ENCODE measurements at regions not wholly inside any gene's neighbourhood (a gene's known extent, or its start where the extent isn't known, plus 50 kb on each side); places are given as distances from the start of the nearest gene placed in this dataset.

DNA sequence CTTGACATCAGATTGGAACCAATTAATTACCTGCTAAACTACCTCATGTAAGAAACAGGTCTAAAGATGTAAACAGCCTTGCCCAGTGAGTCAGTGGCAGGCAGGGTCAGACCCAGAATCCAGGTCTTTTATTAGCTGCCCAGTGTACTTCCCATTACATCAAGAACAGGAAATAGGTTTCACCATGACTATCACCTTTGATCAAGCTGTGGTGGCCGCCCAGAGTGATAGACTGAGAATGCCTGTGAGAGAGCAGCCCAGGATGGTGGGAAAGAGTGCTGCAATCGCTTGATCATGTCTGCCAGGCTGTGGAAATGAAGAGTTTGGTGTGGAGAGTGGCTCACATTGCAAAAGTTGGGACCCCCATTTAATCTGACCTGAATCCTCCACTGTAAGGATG, 61.3 kb upstream of the PIAS1 start:
- no peak for DNase-seq

DNA sequence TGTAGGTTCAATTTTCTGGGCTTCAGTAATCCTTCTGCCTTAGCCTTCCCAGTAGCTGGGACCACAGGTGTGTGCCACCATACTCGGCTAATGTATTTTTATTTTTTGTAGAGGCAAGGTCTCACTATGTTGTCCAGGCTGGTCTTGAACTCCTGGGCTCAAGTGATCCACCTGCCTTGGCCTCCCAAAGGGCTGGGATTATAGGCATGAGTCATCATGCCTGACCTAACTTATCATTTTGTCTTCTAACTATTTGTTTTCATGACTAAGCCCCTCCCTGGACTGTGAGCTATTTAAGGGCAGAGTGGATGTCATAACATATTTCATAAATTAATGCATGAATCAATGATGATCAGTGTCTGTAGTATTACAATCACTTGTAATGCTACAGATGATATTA, 56.1 kb upstream of the PIAS1 start:
- DNase-seq, result peak; percentile 80

DNA sequence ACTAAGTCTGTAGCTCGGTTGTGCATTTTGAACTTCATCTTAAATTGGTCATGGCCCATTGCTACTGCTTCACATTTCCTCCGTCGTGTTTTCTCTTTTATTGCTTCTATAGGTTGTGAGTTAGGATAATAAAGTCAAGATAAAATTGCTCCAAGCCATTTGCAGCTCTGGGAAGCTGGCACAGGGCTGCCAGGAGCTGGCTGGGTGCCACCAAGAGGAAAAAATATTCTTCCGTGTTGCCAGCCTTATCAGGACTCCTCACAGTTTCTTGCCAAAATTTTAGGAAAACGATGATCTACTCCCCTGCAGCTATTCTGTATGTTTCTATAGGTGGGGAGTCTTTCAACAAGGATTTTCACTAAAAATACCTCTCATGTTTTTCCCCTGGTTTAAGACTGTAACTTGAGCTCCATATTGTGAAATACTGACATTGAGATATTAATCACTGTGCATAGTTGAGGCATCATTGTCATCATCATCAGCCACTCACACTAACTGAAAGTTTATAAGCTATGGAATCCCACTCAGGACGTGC, 55.4 kb upstream of the PIAS1 start:
- DNase-seq, result peak; percentile 82

DNA sequence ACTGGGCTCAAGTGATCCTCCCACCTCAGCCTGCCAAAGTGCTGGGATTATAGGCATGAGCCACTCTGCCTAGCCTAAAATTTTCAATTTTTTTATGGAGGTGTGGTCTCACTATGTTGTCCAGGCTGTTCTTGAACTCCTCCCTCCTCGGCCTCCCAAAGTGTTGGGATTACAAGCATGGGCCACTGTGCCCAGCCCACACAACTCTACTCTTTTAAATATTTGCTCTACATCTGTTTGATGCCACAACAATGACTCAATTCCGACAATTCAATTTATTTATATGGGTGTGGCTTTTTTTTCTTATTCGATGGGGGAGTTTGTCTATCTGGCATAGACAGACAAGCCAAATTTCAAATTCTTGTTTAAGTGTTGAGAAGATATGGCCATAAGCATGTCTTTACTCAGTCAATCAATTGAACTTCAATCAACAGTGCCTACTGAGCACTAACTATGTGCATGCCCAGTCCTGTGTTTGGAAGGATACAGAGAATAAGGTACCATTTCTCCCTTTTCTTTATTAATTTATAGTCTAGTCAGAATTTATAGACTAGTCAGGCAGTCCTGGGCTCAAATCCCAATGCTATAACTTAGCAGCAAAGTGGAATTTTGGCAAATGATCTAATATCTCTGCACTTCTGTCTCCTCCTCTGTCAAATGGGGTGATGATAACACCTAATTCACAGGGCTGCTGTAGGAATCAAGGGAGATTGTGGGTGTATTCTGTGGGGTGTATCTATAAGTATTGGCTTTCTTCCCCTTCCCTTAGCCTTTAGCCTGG, 54.6 kb upstream of the PIAS1 start:
- peak; percentile 42 for DNase-seq

DNA sequence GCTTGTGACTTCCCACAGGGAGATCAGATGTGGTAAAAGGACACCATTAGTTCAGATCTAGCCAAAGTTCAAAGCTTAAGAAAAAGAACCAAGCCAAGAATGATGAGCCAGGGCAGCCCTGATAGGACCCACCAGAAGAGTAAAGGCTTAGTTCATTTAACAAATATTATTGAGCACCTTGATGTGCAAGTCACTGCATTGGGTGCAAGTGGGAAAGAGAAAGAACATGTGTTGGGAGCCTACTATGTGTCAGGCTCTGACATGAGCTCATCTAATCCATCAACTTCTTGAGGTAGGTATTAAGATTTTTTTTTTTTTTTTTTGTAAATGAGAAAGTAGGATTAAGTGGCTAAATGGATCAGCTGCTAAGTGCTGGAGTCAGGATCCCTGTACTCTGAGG, 53.4 kb upstream of the PIAS1 start:
- no peak for DNase-seq

DNA sequence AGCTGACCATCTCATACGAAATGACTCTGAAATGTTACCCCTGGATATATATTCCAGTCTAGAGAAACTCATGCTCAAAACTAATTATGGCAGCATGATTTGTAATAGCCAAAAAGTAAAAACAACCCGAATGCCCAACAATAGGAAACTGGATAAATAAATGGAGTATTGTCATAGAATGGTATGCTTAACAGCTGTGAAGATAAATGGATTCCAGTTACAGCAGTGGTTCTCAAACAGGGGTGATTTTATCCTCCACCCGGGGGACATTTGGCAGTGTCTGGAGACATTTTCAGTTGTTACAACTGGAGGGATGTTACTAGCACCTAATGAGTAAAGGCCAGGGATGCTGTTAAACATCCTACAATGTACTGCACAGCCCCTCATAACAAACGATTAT, 52.3 kb upstream of the PIAS1 start:
- no peak for DNase-seq

DNA sequence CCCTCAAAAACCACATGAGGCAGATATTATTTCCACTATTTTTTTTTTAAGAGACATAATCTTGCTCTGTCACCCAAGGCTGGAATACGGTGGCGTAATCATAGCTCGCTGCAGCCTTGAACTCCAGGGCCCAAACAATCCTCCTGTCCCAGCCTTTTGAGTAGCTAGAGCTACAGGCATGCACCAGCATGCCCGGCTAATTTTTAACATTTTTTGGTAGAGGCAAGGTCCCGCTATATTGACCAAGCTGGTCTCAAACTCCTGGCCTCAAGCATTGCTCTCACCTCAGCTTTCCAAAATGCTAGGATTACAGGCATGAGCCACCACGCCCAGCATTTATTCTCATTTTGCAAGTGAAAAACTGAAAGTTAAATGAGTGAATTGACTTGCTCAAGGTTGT, 50.8 kb upstream of the PIAS1 start:
- DNase-seq, result no peak

Measured in EL (cell line).